OCI-LY7 (cell line): ENCODE measurements at regions not wholly inside any gene's neighbourhood (a gene's known extent, or its start where the extent isn't known, plus 50 kb on each side); places are given as distances from the start of the nearest gene placed in this dataset.

ENCODE experiments used
- BruUV-seq: library from RNA; stranded (reverse); fragments of 400-500 nt; replicated peaks from 2 replicates; lab custom pipeline; 2021; lab: Mats Ljungman, UMichigan
- CTCF ChIA-PET: fragments of 300-600 bp; sonication (Branson Sonifier 250); formaldehyde crosslinking; loops from one replicate; lab custom pipeline; 2022; ENCODE audit warnings: antibody characterized with exemption; ENCODE audit not compliant: unreplicated experiment; lab: Charles Lee
- POLR2A ChIA-PET: fragments of 300-600 bp; sonication (Branson Sonifier 250); formaldehyde crosslinking; loops from one replicate; lab custom pipeline; 2022; ENCODE audit warnings: antibody characterized with exemption; lab: Charles Lee
- DNase-seq: peaks from one replicate; pipeline ENCODE4 v3.0.0-alpha.2; 2015; ENCODE audit warnings: low spot score
- H2AFZ ChIP-seq: fragments of 200-600 bp; sonication (generic), shearing (Covaris generic); 2 replicates; pipeline ENCODE4 v1.6.1; 2014; ENCODE audit warnings: mild to moderate bottlenecking, antibody characterized with exemption, low read length, moderate library complexity
- H3K27ac ChIP-seq: fragments of 200-600 bp; sonication (generic); 2 replicates; pipeline ENCODE4 v1.5.1; 2014; ENCODE audit warnings: mixed run types, low read depth, mild to moderate bottlenecking, moderate library complexity, low read length, inconsistent platforms; ENCODE audit not compliant: poor library complexity, severe bottlenecking
- H3K36me3 ChIP-seq: fragments of 200-600 bp; sonication (generic); 2 replicates; pipeline ENCODE4 v1.6.1; 2014; ENCODE audit warnings: mild to moderate bottlenecking, antibody characterized with exemption, low read length, moderate library complexity, mixed read lengths; ENCODE audit not compliant: insufficient read depth
- H3K4me1 ChIP-seq: fragments of 200-600 bp; sonication (generic); 2 replicates; pipeline ENCODE4 v1.5.1; 2014; ENCODE audit warnings: mild to moderate bottlenecking, low read length; ENCODE audit not compliant: insufficient read depth, poor library complexity, severe bottlenecking
- H3K4me2 ChIP-seq: fragments of 200-600 bp; sonication (generic); 2 replicates; pipeline ENCODE4 v1.6.1; 2014; ENCODE audit warnings: mild to moderate bottlenecking, low read length
- H3K4me3 ChIP-seq: fragments of 200-600 bp; sonication (generic); 2 replicates; pipeline ENCODE4 v1.5.1; 2014; ENCODE audit warnings: mild to moderate bottlenecking, low read depth, low read length; ENCODE audit not compliant: poor library complexity, severe bottlenecking
- H3K79me2 ChIP-seq: fragments of 200-600 bp; sonication (generic); 2 replicates; pipeline ENCODE4 v1.6.1; 2016; ENCODE audit warnings: low read depth, mild to moderate bottlenecking, low read length, moderate library complexity, mixed read lengths; ENCODE audit not compliant: insufficient read depth
- H3K9me2 ChIP-seq: fragments of 200-600 bp; sonication (generic); 2 replicates; pipeline ENCODE4 v1.6.1; 2016; ENCODE audit warnings: mild to moderate bottlenecking, low read length, mixed read lengths; ENCODE audit not compliant: insufficient read depth
- H3K9me3 ChIP-seq: fragments of 200-600 bp; sonication (generic); 2 replicates; pipeline ENCODE4 v1.6.1; 2014; ENCODE audit warnings: mild to moderate bottlenecking, mixed run types, low read length, mixed read lengths
- H4K20me1 ChIP-seq: fragments of 200-600 bp; sonication (generic); 2 replicates; pipeline ENCODE4 v1.6.1; 2014; ENCODE audit warnings: mild to moderate bottlenecking, antibody characterized with exemption, low read length, moderate library complexity, mixed read lengths; ENCODE audit not compliant: insufficient read depth
- EZH2phosphoT487 ChIP-seq: fragments of 200-600 bp; sonication (generic); IDR thresholded peaks from 2 replicates; pipeline ENCODE4 v1.6.1; 2018; ENCODE audit warnings: low read depth, borderline replicate concordance, mild to moderate bottlenecking, mixed run types, antibody characterized with exemption, low read length, moderate library complexity, mixed read lengths
- intact Hi-C: fragments of 100-400 bp; cut with micrococcal nuclease; formaldehyde crosslinking; loops from one replicate; pipeline ENCODE4 v1.10.0; 2022; ENCODE audit not compliant: unreplicated experiment
- TF ChIP-seq, protein P1 (sequence below): fragments of 200-600 bp; sonication (generic); conservative IDR thresholded peaks from 2 replicates; pipeline ENCODE4 v1.5.1; 2014; ENCODE audit warnings: mild to moderate bottlenecking, antibody characterized with exemption, low read length, moderate library complexity, mixed read lengths

DNA sequence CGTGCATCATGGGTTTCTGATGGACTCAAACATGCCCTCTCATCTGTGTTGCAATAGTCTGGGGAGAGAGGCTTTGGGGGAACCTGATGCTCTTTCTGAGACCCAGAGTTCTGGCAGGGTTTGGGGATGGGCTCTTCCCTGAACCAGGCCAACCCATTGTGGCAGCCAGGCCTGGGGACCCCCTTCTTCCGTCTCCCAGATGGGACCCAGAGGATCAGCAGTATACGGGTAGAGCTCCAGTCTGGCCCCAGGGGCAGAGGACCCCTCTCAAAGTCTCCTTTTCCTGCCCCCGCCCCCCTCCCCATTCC lies 333.7 kb downstream of the DYSF start:
- Histone ChIP-seq H2AFZ (no peak overlapping the region), H3K27ac (no peak overlapping the region), H3K36me3 (no peaks in the 10 kb centered on the region), H4K20me1 (no peaks in the 10 kb centered on the region), H3K9me3 (no peaks in the 10 kb centered on the region), H3K9me2 (no peaks in the 10 kb centered on the region), H3K79me2 (no peaks in the 10 kb centered on the region), H3K4me1 (no peaks in the 10 kb centered on the region), H3K4me2 (no peak overlapping the region), H3K4me3 (no peak overlapping the region)
- no peak for DNase-seq
- intact Hi-C loops: no loop called here
- no TSS peak for BruUV-seq
- TF ChIP-seq, protein P1, sequence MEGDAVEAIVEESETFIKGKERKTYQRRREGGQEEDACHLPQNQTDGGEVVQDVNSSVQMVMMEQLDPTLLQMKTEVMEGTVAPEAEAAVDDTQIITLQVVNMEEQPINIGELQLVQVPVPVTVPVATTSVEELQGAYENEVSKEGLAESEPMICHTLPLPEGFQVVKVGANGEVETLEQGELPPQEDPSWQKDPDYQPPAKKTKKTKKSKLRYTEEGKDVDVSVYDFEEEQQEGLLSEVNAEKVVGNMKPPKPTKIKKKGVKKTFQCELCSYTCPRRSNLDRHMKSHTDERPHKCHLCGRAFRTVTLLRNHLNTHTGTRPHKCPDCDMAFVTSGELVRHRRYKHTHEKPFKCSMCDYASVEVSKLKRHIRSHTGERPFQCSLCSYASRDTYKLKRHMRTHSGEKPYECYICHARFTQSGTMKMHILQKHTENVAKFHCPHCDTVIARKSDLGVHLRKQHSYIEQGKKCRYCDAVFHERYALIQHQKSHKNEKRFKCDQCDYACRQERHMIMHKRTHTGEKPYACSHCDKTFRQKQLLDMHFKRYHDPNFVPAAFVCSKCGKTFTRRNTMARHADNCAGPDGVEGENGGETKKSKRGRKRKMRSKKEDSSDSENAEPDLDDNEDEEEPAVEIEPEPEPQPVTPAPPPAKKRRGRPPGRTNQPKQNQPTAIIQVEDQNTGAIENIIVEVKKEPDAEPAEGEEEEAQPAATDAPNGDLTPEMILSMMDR: no peak
- TF ChIP-seq EZH2phosphoT487: no peak
- ChIA-PET CTCF (no interaction called here), POLR2A (no interaction called here)

DNA sequence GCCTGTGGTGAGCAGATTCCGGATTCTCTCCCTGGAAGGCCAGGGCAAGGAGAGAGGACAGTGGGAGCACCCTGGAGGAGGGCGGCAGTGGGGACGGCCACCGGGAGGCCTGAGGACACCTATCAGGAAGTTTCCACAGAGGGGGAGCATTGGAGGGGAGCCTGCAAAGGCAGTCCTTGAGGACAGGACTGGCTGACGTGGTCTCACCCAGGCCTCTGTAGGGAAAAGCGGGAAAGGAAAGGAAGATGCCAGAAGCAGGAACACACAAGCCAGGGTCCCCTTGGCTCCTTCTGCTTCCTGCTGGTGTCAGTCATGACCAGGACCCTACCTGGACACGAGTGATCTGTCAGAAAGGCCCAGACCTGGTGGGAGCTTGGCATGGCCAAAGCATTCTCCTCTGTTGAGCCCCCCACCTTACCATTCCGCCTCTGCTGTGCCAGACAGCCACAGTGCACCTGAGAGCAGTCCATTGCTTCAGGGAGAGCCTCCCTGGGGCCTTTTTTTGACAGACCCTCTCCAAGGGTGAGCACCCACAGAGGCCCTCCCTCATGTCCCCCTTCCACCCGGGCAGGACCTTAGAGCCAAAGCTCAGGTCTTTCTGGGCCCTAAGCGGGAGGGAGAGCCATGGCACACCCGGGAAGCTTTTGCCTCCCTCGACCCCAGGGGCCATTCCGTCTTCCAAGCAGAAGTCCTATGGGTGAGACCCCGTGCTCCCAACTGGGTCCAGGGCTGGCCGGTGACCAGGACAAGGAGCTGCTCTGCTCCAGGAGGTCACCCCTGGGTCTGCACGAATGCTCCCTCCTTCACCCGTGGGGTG lies 333.1 kb downstream of the DYSF start:
- CTCF ChIA-PET: no interaction called here
- TF ChIP-seq, protein P1: no peak
- no peak for TF ChIP-seq EZH2phosphoT487
- H3K9me2 ChIP-seq: no peaks in the 10 kb centered on the region
- no peak overlapping the region for H2AFZ ChIP-seq
- no peaks in the 10 kb centered on the region for H3K79me2 ChIP-seq
- DNase-seq: no peak
- POLR2A ChIA-PET: no interaction called here
- H4K20me1 ChIP-seq: no peaks in the 10 kb centered on the region
- H3K4me1 ChIP-seq: no peaks in the 10 kb centered on the region
- BruUV-seq: no TSS peak
- H3K27ac ChIP-seq: no peak overlapping the region
- no peaks in the 10 kb centered on the region for H3K36me3 ChIP-seq
- no peaks in the 10 kb centered on the region for H3K9me3 ChIP-seq
- intact Hi-C loops: no loop called here
- H3K4me3 ChIP-seq: no peak overlapping the region
- H3K4me2 ChIP-seq: no peak overlapping the region

DNA sequence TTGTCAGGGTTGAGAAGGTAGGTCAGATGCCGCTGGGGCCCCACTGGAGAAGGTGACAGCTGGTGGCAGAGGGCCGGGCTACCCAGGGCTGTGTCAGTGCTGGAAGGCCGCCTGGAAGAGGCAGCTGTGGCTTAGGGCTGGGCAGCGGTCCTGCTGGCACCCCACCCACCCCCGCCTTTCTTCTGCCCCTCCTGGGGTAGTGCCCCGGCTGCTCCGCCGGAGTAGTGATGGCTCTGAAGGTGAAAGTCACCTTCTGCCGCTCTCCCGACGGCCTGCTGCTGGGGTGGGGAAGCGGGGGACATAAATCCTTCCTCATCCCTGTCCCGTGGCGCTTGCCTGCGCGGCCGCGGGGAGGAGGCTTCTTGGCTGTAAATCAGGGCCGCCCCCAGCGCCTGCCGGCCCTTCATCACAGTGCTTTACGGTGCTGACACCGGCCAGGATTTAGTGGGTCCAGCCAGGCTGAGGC lies 332.2 kb downstream of the DYSF start:
- Histone ChIP-seq H3K36me3 (no peaks in the 10 kb centered on the region), H3K4me3 (no peak overlapping the region), H3K9me3 (no peaks in the 10 kb centered on the region), H3K4me2 (no peak overlapping the region), H3K79me2 (no peaks in the 10 kb centered on the region), H3K4me1 (no peaks in the 10 kb centered on the region), H3K9me2 (no peaks in the 10 kb centered on the region), H3K27ac (no peak overlapping the region), H2AFZ (no peak overlapping the region), H4K20me1 (no peaks in the 10 kb centered on the region)
- intact Hi-C loops: no loop called here
- CTCF ChIA-PET: no interaction called here
- no peak for DNase-seq
- TF ChIP-seq EZH2phosphoT487: no peak
- TF ChIP-seq, protein P1: no peak
- POLR2A ChIA-PET: no interaction called here
- no TSS peak for BruUV-seq
